ENCODE measurements at regions not wholly inside any gene's neighbourhood (a gene's known extent, or its start where the extent isn't known, plus 50 kb on each side); places are given as distances from the start of the nearest gene placed in this dataset.
"Not testable (repeated sequence)": the region's sequence is repeated elsewhere in the genome, so short reads cannot be mapped to it uniquely, and the experiment has no call there.

DNA sequence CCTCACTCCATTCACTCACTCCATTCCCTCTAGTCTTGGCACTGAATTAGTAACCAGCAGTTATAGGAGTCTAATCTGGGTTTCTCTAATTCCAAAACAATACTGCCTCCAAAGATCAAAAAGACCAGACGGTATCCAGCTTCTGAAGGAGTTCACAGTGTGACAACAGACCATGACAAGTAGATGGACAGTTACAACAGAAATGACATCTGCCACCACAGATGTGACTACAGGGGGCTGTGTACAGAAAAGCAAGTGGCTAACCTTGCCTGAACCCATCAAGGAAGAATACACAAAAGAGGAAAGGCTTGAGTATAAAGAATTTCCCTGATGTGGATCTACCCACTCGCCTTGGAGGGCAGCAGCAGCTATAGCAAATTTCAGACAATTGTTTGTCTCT lies 112.4 kb downstream of the ACTL7B start:
- CTCF ChIA-PET, result interaction anchor here (0.6 kb wide), 1 partner anchor 17 kb away, joined by 3 read pairs; no protein-coding TSS in a partner anchor
- Histone ChIP-seq H3K36me3 (ENCODE audit: control insufficient read depth in 2 of 2, insufficient read depth in 1 of 2, low read length in 2 of 2) (no peaks in the 10 kb centered on the region), H3K27ac (ENCODE audit: extremely low read depth, low read depth, low read length) (no peak overlapping the region), H3K4me1 (ENCODE audit: control insufficient read depth, insufficient read depth, low read length) (no peaks in the 10 kb centered on the region), H3K9me3 (ENCODE audit: control insufficient read depth, insufficient read depth, low read depth, low read length) (no peaks in the 10 kb centered on the region), H3K4me3 (ENCODE audit: low read depth, low read length) (no peak overlapping the region)
- POLR2A ChIA-PET, result no interaction called here
- TF ChIP-seq ZNF501 (tag by site-specific recombination; IDR thresholded peaks at IDR 0.05) (no peak), YY2 (tag by site-specific recombination; IDR thresholded peaks at IDR 0.05) (no peak), ZNF248 (tag by site-specific recombination; IDR thresholded peaks at IDR 0.05) (no peak), ZNF660 (tag by site-specific recombination; IDR thresholded peaks at IDR 0.05) (no peak), ZNF530 (tag by site-specific recombination; IDR thresholded peaks at IDR 0.05; ENCODE audit: low read depth) (no peak), EGR2 (tag by site-specific recombination; IDR thresholded peaks at IDR 0.05; ENCODE audit: low read depth) (no peak)

DNA sequence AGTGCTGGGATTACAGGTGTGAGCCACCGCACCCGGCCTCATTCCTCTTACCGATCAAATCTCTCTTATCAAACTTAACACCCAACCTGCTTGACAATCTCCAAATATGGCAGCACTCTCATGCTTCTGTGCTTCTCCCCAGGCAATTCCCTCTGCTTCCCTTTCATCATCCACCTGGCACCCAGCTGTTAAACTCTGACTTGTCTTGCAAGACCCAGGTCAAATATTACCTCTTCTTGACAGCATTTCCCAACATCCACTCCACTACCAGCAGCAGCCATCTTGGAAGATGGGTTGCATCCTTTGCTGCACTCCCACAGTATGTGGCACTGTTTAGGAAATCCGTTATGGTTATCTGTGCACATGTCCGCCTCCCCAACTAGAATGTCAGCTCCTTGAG lies 113.6 kb downstream of the ACTL7B start:
- ChIA-PET POLR2A (no interaction called here), CTCF (no interaction called here)
- no peak for TF ChIP-seq ZNF660 (tag by site-specific recombination; IDR thresholded peaks at IDR 0.05)
- TF ChIP-seq, protein P1, sequence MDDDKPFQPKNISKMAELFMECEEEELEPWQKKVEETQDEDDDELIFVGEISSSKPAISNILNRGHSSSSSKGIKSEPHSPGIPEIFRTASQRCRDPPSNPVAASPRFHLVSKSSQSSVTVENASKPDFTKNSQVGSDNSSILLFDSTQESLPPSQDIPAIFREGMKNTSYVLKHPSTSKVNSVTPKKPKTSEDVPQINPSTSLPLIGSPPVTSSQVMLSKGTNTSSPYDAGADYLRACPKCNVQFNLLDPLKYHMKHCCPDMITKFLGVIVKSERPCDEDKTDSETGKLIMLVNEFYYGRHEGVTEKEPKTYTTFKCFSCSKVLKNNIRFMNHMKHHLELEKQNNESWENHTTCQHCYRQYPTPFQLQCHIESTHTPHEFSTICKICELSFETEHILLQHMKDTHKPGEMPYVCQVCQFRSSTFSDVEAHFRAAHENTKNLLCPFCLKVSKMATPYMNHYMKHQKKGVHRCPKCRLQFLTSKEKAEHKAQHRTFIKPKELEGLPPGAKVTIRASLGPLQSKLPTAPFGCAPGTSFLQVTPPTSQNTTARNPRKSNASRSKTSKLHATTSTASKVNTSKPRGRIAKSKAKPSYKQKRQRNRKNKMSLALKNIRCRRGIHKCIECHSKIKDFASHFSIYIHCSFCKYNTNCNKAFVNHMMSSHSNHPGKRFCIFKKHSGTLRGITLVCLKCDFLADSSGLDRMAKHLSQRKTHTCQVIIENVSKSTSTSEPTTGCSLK (tag by site-specific recombination; IDR thresholded peaks at IDR 0.05), result no peak
- no peak overlapping the region for H3K4me3 ChIP-seq (ENCODE audit: low read depth, low read length)
- H3K4me1 ChIP-seq (ENCODE audit: control insufficient read depth, insufficient read depth, low read length), result no peaks in the 10 kb centered on the region
- no peaks in the 10 kb centered on the region for H3K9me3 ChIP-seq (ENCODE audit: control insufficient read depth, insufficient read depth, low read depth, low read length)
- H3K36me3 ChIP-seq (ENCODE audit: control insufficient read depth in 2 of 2, insufficient read depth in 1 of 2, low read length in 2 of 2), result no peaks in the 10 kb centered on the region
- H3K27ac ChIP-seq (ENCODE audit: extremely low read depth, low read depth, low read length), result no peak overlapping the region

DNA sequence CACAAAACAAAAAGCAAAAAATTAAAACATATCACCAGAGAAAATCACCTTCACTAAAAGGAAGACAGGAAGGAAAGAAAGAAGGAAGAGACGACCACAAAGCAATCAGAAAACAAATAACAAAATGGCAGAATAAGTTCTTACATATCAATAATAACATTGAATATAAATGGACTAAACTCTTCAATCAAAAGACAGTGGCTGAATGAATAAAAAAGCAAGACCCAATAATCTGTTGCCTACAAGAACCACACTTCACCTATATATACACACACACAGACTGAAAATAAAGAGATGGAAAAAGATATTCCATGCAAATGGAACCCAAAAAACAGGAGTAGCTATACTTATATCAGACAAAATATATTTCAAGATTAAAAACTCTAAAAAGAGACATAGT lies 124.5 kb downstream of the ACTL7B start:
- H3K36me3 ChIP-seq (ENCODE audit: control insufficient read depth in 2 of 2, insufficient read depth in 1 of 2, low read length in 2 of 2); H3K27ac ChIP-seq (ENCODE audit: extremely low read depth, low read depth, low read length); POLR2A ChIA-PET; H3K4me3 ChIP-seq (ENCODE audit: low read depth, low read length); H3K9me3 ChIP-seq (ENCODE audit: control insufficient read depth, insufficient read depth, low read depth, low read length); H3K4me1 ChIP-seq (ENCODE audit: control insufficient read depth, insufficient read depth, low read length); CTCF ChIA-PET: not testable (repeated sequence)
- peak; percentile 56 for TF ChIP-seq SETDB1 (IDR thresholded peaks at IDR 0.05; ENCODE audit: insufficient read length, low read length)

DNA sequence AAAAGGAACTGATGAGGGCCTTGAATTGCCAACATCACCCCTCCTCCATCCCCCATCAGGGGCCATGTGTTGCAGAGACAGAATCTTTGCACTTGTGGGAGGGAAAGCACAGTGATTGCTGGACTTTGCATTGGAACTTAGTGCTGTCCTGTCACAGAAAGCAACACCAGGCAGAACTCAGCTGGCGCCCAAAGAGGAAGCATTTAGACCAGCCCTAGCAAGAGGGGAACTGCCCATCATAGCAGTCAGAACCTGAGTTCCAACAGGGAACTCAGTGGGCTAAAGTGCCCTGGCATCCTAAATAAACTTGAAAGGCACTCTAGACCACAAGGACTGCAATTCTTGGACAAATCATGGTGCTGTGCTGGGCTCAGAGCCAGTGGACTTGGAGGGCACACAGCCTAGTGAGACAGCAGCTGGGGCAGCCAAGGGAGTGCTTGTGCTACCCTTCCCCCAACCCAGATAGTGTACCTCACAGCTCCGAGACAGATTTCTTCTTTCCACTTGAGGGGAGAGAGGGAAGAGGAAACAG lies 128.1 kb downstream of the ACTL7B start:
- ChIA-PET CTCF (interaction anchor here (0.6 to 2.4 kb wide), 2 partner anchors 9 to 34 kb away, joined by 3 to 8 read pairs; no protein-coding TSS in a partner anchor), POLR2A (no interaction called here)
- H3K9me3 ChIP-seq (ENCODE audit: control insufficient read depth, insufficient read depth, low read depth, low read length), result no peaks in the 10 kb centered on the region
- no peak overlapping the region for H3K4me3 ChIP-seq (ENCODE audit: low read depth, low read length)
- TF ChIP-seq ZIC2 (tag by site-specific recombination; IDR thresholded peaks at IDR 0.05) (peak; percentile 9; the same call in 1 of the 2 replicates), ZNF341 (tag by site-specific recombination; IDR thresholded peaks at IDR 0.05; ENCODE audit: low read depth) (no peak), YY1 (tag by site-specific recombination; IDR thresholded peaks at IDR 0.05) (no peak), FEZF1 (tag by site-specific recombination; IDR thresholded peaks at IDR 0.05) (no peak)
- TF ChIP-seq, protein P2, sequence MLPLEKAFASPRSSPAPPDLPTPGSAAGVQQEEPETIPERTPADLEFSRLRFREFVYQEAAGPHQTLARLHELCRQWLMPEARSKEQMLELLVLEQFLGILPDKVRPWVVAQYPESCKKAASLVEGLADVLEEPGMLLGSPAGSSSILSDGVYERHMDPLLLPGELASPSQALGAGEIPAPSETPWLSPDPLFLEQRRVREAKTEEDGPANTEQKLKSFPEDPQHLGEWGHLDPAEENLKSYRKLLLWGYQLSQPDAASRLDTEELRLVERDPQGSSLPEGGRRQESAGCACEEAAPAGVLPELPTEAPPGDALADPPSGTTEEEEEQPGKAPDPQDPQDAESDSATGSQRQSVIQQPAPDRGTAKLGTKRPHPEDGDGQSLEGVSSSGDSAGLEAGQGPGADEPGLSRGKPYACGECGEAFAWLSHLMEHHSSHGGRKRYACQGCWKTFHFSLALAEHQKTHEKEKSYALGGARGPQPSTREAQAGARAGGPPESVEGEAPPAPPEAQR (tag by site-specific recombination; IDR thresholded peaks at IDR 0.05), result no peak
- H3K36me3 ChIP-seq (ENCODE audit: control insufficient read depth in 2 of 2, insufficient read depth in 1 of 2, low read length in 2 of 2), result no peaks in the 10 kb centered on the region
- H3K4me1 ChIP-seq (ENCODE audit: control insufficient read depth, insufficient read depth, low read length), result no peaks in the 10 kb centered on the region
- H3K27ac ChIP-seq (ENCODE audit: extremely low read depth, low read depth, low read length), result no peak overlapping the region
